Mesothelial cell of epicardium (in vitro differentiated cells): ENCODE measurements at regions not wholly inside any gene's neighbourhood (a gene's known extent, or its start where the extent isn't known, plus 50 kb on each side); places are given as distances from the start of the nearest gene placed in this dataset.
"Not testable (repeated sequence)": the region's sequence is repeated elsewhere in the genome, so short reads cannot be mapped to it uniquely, and the experiment has no call there.

ENCODE experiments used
- DNase-seq, 2 experiments: peaks; one replicate each; pipeline ENCODE4 v3.0.0; 2021; ENCODE audit warnings: low spot score in 2 of 2; ENCODE audit not compliant: unreplicated experiment in 2 of 2
- H3K27ac Mint-ChIP-seq: 2 replicates; pipeline ENCODE4 v1.8.0; 2021; ENCODE audit warnings: mixed read lengths
- H3K27me3 Mint-ChIP-seq: 2 replicates; pipeline ENCODE4 v1.8.0; 2021; ENCODE audit warnings: low read depth, mixed read lengths
- H3K36me3 Mint-ChIP-seq: 2 replicates; pipeline ENCODE4 v1.8.0; 2021; ENCODE audit warnings: mixed read lengths
- H3K4me1 Mint-ChIP-seq: 2 replicates; pipeline ENCODE4 v1.8.0; 2021; ENCODE audit warnings: mixed read lengths
- H3K4me3 Mint-ChIP-seq: 2 replicates; pipeline ENCODE4 v1.8.0; 2021; ENCODE audit warnings: mild to moderate bottlenecking, moderate library complexity, mixed read lengths
- H3K9me3 Mint-ChIP-seq: 2 replicates; pipeline ENCODE4 v1.8.0; 2021; ENCODE audit warnings: mixed read lengths
- CTCF ChIP-seq: fragments of 200-600 bp; sonication (generic); IDR thresholded peaks from one replicate; pipeline ENCODE4 v1.5.0; 2021; ENCODE audit warnings: antibody characterized with exemption; ENCODE audit not compliant: unreplicated experiment

- no peak for DNase-seq
- no peaks in the 10 kb centered on the region for H3K4me1 Mint-ChIP-seq
- no peak overlapping the region for H3K4me3 Mint-ChIP-seq
- no peak overlapping the region for H3K27ac Mint-ChIP-seq
- H3K9me3 Mint-ChIP-seq, result peaks cover 19% of the 10 kb centered on the region
- TF ChIP-seq CTCF, result no peak
- H3K27me3 Mint-ChIP-seq, result no peaks in the 10 kb centered on the region
- no peaks in the 10 kb centered on the region for H3K36me3 Mint-ChIP-seq
Measured at GRCh38 chrX:138240266-138240665, 471.3 kb downstream of the FGF13 start.

DNA sequence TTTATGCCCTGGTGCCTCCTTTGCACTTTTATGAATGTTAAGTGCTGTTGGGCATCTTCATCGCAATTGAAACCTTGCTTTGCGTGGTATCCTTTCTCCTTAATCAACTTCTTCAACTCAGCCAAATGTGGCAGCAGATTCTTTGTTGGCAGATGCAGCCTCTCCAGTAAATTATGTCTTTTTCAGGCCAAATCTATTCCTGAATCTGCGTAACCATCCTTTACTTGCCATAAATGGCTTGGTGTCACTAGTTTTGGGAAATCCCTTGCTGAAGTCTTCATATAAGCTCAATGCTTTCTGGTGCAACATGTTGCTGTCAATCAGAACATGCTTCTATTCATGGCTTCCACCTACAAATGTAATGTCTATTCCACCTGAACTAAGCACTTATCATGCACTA is 457.5 kb downstream of the FGF13 start:
- H3K27ac Mint-ChIP-seq, result no peak overlapping the region
- peaks cover 34% of the 10 kb centered on the region for H3K9me3 Mint-ChIP-seq
- H3K27me3 Mint-ChIP-seq, result peaks cover 1% of the 10 kb centered on the region
- H3K4me3 Mint-ChIP-seq, result no peak overlapping the region
- no peaks in the 10 kb centered on the region for H3K4me1 Mint-ChIP-seq
- no peak for TF ChIP-seq CTCF
- DNase-seq, result no peak
- H3K36me3 Mint-ChIP-seq, result no peaks in the 10 kb centered on the region

DNA sequence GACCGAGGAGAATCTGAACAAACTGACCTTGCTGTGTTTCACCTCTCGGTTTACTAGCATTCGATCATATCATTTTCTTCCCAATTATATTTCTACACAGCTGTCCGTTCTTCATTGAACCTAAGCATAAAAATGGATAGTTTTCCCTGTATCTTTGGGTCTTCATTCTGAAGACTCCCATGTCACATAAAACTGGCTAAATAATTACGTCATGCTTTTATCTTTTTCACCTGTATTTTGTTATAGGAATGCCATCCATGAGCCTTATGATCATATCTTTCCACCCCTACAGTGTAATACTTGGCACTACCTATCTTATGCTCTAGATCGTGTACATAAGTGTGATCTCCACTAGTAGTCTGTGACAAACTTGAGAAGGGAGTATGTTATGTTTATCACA is 456.1 kb downstream of the FGF13 start:
- Mint-ChIP-seq H3K27ac (no peak overlapping the region), H3K27me3 (peaks cover 3% of the 10 kb centered on the region), H3K4me1 (no peaks in the 10 kb centered on the region), H3K9me3 (peaks cover 38% of the 10 kb centered on the region), H3K36me3 (no peaks in the 10 kb centered on the region), H3K4me3 (no peak overlapping the region)
- no peak for TF ChIP-seq CTCF
- no peak for DNase-seq

GRCh38 chrX:138264095-138264494 is 447.4 kb downstream of the FGF13 start:
- not testable (repeated sequence) for H3K4me1 Mint-ChIP-seq, H3K4me3 Mint-ChIP-seq, H3K27me3 Mint-ChIP-seq, H3K36me3 Mint-ChIP-seq, H3K27ac Mint-ChIP-seq, DNase-seq
- peaks cover 34% of the 10 kb centered on the region for H3K9me3 Mint-ChIP-seq

DNA sequence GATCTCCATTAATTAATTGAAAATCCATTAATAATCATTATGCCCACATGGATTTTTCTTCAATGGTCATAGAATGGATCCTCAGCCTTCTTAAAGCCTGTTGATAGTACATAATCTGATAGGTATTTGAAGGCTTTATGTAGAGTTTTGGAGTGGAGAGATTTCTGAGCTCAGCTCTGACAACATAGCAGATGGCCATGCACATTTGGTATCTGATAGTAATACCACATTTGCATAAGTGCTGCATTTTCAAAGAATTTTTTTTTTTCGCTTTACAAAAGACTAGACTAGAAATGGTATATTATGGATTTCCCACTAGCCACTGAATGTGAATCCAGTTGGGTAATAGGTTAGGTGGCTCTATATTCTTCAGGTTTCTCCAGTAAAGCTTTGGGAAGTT is 440.6 kb downstream of the FGF13 start:
- no peak overlapping the region for H3K27ac Mint-ChIP-seq
- no peak for DNase-seq
- no peaks in the 10 kb centered on the region for H3K27me3 Mint-ChIP-seq
- H3K9me3 Mint-ChIP-seq, result peaks cover 43% of the 10 kb centered on the region
- TF ChIP-seq CTCF, result no peak
- no peaks in the 10 kb centered on the region for H3K36me3 Mint-ChIP-seq
- no peaks in the 10 kb centered on the region for H3K4me1 Mint-ChIP-seq
- H3K4me3 Mint-ChIP-seq, result no peak overlapping the region

DNA sequence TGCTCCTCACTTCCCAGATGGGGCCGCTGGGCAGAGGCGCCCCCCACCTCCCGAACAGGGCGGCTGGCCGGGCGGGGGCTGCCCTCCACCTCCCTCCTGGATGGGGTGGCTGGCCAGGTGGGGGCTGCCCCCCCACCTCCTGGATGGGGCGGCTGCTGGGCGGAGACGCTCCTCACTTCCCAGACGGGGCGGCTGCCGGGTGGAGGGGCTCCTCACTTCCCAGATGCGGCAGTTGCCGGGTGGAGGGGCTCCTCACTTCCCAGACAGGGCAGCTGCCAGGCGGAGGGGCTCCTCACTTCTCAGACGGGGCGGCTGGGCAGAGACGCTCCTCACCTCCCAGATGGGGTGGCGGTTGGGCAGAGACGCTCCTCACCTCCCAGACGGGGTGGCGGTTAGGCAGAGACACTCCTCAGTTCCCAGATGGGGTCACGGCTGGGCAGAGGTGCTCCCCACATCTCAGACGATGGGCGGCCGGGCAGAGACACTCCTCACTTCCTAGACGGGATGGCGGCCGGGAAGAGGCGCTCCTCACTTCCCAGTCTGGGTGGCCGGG is 428.8 kb downstream of the FGF13 start:
- not testable (repeated sequence) for H3K27ac Mint-ChIP-seq, DNase-seq, H3K27me3 Mint-ChIP-seq, H3K36me3 Mint-ChIP-seq, H3K4me3 Mint-ChIP-seq, H3K4me1 Mint-ChIP-seq
- H3K9me3 Mint-ChIP-seq, result peaks cover 24% of the 10 kb centered on the region
